Activated CD4-positive, alpha-beta T cell treated with anti-CD3 and anti-CD28 coated beads, Interleukin-10, Interleukin-2, amounts not matched to agents 100 ng/mL and 50 ng/mL, durations not matched to agents 16 hours and 8 hours (primary cell): ENCODE measurements at regions not wholly inside any gene's neighbourhood (a gene's known extent, or its start where the extent isn't known, plus 50 kb on each side); places are given as distances from the start of the nearest gene placed in this dataset.

ENCODE experiments used
- DNase-seq: peaks from one replicate; pipeline ENCODE4 v3.0.0-alpha.2; 2020

GRCh38 chr2:228860601-228861285 lies 410.3 kb downstream of the PID1 start:
- DNase-seq, result no peak

- DNase-seq, result no peak
These were observed 417.9 kb downstream of the PID1 start for GRCh38 chr2:228853151-228853550.

GRCh38 chr2:228848638-228849037 lies 422.4 kb downstream of the PID1 start:
- no peak for DNase-seq

GRCh38 chr2:228847684-228848083 lies 423.4 kb downstream of the PID1 start:
- no peak for DNase-seq

- DNase-seq, result no peak
These were observed 424.9 kb downstream of the PID1 start for GRCh38 chr2:228846161-228846560.

- DNase-seq, result no peak
These were observed 425.7 kb downstream of the PID1 start for GRCh38 chr2:228845162-228845925.

GRCh38 chr2:228841877-228842276 lies 429.2 kb downstream of the PID1 start:
- DNase-seq, result no peak

- DNase-seq, result no peak
These were observed 429.6 kb downstream of the PID1 start for GRCh38 chr2:228841475-228841874.

GRCh38 chr2:228840743-228841114 lies 430.4 kb downstream of the PID1 start:
- DNase-seq, result no peak

GRCh38 chr2:228840113-228840742 lies 430.9 kb downstream of the PID1 start:
- DNase-seq, result no peak

GRCh38 chr2:228839421-228839876 lies 431.6 kb downstream of the PID1 start:
- no peak for DNase-seq

GRCh38 chr2:228838819-228839218 lies 432.3 kb downstream of the PID1 start:
- no peak for DNase-seq

- no peak for DNase-seq
These were observed 442.7 kb downstream of the PID1 start for GRCh38 chr2:228828397-228828796.

- no peak for DNase-seq
These were observed 443.9 kb downstream of the PID1 start for GRCh38 chr2:228827056-228827700.

GRCh38 chr2:228819701-228820100 lies 451.4 kb downstream of the PID1 start:
- DNase-seq, result no peak

- DNase-seq, result no peak
These were observed 468.7 kb downstream of the PID1 start for GRCh38 chr2:228802181-228803071.

- no peak for DNase-seq
These were observed 469.6 kb downstream of the PID1 start for GRCh38 chr2:228801451-228801850.

- no peak for DNase-seq
These were observed 471.9 kb downstream of the PID1 start for GRCh38 chr2:228799208-228799588.

GRCh38 chr2:228798458-228799207 lies 472.5 kb downstream of the PID1 start:
- no peak for DNase-seq

- no peak for DNase-seq
These were observed 474.7 kb downstream of the PID1 start for GRCh38 chr2:228796386-228796785.

GRCh38 chr2:228793116-228793515 lies 478.0 kb downstream of the PID1 start:
- DNase-seq, result no peak

GRCh38 chr2:228786901-228787300 lies 484.2 kb downstream of the PID1 start:
- no peak for DNase-seq
